Activated naive CD4-positive, alpha-beta T cell treated with anti-CD3 and anti-CD28 coated beads, Interleukin-2, amount 50 U/mL, for 24 hours (primary cell): ENCODE measurements at regions not wholly inside any gene's neighbourhood (a gene's known extent, or its start where the extent isn't known, plus 50 kb on each side); places are given as distances from the start of the nearest gene placed in this dataset.
"Not testable (repeated sequence)": the region's sequence is repeated elsewhere in the genome, so short reads cannot be mapped to it uniquely, and the experiment has no call there.

Experiments
- H3K27ac Mint-ChIP-seq: one replicate; pipeline ENCODE4 v1.8.0; 2021; ENCODE audit warnings: mild to moderate bottlenecking, mixed read lengths
- H3K27me3 Mint-ChIP-seq: one replicate; pipeline ENCODE4 v1.8.0; 2021; ENCODE audit warnings: mixed read lengths
- H3K36me3 Mint-ChIP-seq: one replicate; pipeline ENCODE4 v1.8.0; 2021; ENCODE audit warnings: mixed read lengths
- H3K4me1 Mint-ChIP-seq: one replicate; pipeline ENCODE4 v1.8.0; 2021; ENCODE audit warnings: mixed read lengths
- H3K4me3 Mint-ChIP-seq: one replicate; pipeline ENCODE4 v1.8.0; 2021; ENCODE audit warnings: mild to moderate bottlenecking, mixed read lengths
- H3K9me3 Mint-ChIP-seq: one replicate; pipeline ENCODE4 v1.8.0; 2021; ENCODE audit warnings: mixed read lengths

DNA sequence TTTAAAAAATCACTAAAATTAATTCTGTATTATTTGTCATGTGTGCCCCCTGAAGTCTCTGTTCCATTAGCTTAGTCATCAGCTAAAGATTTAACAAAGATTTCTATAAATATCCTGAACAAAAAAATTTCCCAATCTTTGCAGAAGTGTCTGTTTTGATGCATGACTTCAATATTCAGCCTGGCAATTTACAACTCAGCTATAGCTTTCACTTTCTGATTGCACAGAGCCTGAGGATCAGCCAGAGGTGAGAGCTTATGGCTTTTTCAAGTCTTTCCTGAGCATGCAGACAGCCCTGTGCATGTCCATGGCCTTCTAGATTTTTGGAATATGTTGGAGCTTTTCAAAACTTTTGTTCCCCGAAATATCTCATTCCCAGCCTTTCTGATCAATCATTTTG lies 420.1 kb downstream of the ZNF674 start:
- no peak overlapping the region for H3K27ac Mint-ChIP-seq
- no peaks in the 10 kb centered on the region for H3K9me3 Mint-ChIP-seq
- H3K4me1 Mint-ChIP-seq: peaks cover 9% of the 10 kb centered on the region
- H3K4me3 Mint-ChIP-seq: no peak overlapping the region
- no peaks in the 10 kb centered on the region for H3K36me3 Mint-ChIP-seq
- no peaks in the 10 kb centered on the region for H3K27me3 Mint-ChIP-seq

DNA sequence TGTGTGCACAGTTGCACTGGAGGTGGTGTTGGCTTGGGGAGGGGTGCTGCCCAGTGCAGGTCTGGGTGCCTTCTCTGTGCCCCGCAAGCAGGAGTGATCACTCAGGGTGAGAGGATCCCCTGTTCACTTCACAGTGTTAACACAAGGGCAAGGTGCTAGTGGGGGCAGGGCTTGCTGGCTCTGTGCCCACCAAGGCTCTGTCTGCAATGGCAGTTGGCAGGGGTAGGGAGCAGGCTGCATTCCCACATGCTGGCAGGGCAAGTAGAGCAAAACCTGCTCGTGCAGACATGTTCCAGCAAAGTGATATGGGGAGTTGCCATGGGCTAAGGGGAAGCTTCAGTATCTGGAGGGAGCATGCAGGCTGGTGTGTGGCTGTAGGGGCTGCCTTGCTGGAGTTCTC lies 428.0 kb downstream of the ZNF674 start:
- Mint-ChIP-seq H3K36me3 (no peaks in the 10 kb centered on the region), H3K4me3 (no peak overlapping the region), H3K9me3 (no peaks in the 10 kb centered on the region), H3K27ac (no peak overlapping the region), H3K4me1 (no peaks in the 10 kb centered on the region), H3K27me3 (no peaks in the 10 kb centered on the region)

DNA sequence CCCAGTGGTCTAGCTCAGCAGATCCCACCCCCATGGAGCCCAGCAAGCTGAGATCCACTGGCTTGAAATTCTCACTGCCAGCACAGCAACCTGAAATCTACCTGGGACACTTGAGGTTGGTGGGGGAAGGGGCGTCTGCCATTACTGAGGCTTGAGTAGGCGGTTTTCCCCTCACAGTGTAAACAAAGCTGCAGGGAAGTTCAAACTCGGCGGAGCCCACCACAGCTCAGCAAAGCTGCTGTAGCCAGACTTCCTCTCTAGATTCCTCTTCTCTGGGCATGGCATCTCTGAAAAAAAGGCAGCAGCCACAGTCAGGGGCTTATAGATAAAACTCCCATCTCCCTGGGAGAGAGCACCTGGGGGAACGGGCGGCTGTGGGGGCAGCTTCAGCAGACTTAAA lies 457.9 kb downstream of the ZNF674 start:
- not testable (repeated sequence) for H3K4me3 Mint-ChIP-seq, H3K4me1 Mint-ChIP-seq, H3K27ac Mint-ChIP-seq, H3K36me3 Mint-ChIP-seq, H3K27me3 Mint-ChIP-seq, H3K9me3 Mint-ChIP-seq

DNA sequence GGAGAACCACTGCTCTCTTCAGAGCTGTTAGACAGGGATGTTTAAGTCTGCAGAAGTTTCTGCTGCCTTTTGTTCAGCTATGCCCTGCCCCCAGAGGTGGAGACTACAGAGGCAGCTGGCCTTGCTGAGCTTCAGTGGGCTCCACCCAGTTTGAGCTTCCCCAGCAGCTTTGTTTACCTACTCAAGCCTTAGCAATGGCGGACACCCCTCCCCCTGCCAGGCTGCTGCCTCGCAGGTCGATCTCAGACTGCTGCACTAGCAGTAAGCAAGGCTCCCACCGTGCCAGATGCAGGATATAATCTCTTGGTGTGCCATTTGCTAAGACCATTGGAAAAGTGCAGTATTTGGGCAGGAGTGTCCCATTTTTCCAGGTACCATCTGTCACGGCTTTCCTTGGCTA lies 465.1 kb downstream of the ZNF674 start:
- not testable (repeated sequence) for H3K27me3 Mint-ChIP-seq, H3K9me3 Mint-ChIP-seq, H3K4me1 Mint-ChIP-seq, H3K27ac Mint-ChIP-seq, H3K36me3 Mint-ChIP-seq, H3K4me3 Mint-ChIP-seq

DNA sequence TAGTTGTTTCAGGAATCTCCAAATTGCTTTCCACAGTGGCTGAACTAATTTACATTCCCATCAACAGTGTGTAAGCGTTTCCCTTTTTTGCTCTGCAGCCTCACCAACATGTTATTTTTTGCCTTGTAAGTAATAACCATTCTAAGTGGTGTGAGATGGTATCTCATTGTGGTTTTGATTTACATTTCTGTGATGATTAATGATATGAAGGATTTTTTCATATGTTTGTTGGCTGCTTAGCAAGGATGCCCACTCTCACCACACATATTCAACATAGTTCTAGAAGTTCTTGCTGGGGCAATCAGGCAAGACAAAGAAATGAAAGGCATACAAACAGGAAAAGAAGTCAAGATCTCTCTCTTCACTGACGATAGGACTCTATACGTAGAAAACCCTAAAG lies 472.4 kb downstream of the ZNF674 start:
- Mint-ChIP-seq H3K9me3 (no peaks in the 10 kb centered on the region), H3K27ac (no peak overlapping the region), H3K4me1 (no peaks in the 10 kb centered on the region), H3K27me3 (no peaks in the 10 kb centered on the region), H3K36me3 (no peaks in the 10 kb centered on the region), H3K4me3 (no peak overlapping the region)

DNA sequence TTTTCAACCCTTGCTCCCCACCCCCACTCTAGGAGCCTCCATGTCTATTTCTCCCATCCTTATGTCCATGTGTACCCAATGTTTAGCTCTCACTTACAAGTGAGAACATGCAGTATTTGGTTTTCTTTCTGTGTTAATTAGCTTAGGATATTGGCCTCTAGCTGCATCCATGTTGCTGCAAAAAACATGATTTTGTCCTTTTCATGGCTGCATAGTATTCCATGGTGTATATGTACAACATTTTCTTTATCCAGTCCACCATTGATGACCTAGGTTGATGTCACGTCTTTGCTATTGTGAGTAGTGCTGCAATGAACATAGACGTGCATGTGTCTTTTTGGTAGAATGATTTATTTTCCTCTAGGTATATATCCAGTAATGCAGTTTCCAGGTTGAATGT lies 472.8 kb downstream of the ZNF674 start:
- Mint-ChIP-seq H3K27me3 (no peaks in the 10 kb centered on the region), H3K9me3 (no peaks in the 10 kb centered on the region), H3K4me1 (no peaks in the 10 kb centered on the region), H3K4me3 (no peak overlapping the region), H3K27ac (no peak overlapping the region), H3K36me3 (no peaks in the 10 kb centered on the region)

DNA sequence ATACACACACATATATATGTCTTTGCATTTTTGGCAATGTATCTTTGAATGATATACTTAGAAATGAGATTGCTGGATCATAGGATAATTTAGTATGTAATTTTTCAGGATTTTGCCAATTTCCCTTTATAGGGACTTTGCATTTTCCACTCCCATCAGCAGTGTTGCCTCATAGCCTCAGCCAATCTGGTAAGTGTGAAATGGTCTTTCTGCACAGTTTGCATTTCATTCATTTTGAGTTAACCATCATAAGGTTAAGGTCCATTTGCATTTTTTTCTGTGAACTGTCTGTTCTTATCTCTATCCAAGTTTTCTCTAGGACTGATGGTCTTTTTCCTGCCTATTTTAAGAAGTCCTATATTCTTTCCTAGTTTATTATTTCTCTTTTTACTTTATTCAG lies 474.8 kb downstream of the ZNF674 start:
- no peaks in the 10 kb centered on the region for H3K27me3 Mint-ChIP-seq
- no peaks in the 10 kb centered on the region for H3K9me3 Mint-ChIP-seq

DNA sequence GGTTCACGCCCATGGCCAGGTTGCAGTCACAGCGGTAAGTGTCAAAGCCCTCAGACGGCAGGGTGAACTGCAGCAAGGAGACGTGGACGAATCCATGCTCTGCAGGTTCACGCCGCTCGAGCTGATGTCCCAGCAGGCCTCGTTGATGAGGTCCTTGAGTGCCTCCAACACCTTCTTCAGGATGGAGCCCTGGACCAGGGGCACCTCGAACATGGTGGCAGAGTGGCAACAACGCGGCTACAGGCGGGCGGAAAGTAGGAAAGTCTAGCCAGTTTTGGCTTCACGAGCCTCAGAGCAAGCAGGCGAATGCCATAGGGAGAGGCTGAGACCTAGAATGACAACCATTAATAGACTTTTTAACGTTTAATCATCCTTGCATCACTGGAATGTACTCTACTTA lies 485.9 kb downstream of the ZNF674 start:
- H3K9me3 Mint-ChIP-seq: no peaks in the 10 kb centered on the region
- H3K27ac Mint-ChIP-seq: no peak overlapping the region
- peaks cover 2% of the 10 kb centered on the region for H3K27me3 Mint-ChIP-seq
- H3K4me1 Mint-ChIP-seq: no peaks in the 10 kb centered on the region
- H3K4me3 Mint-ChIP-seq: no peak overlapping the region
- no peaks in the 10 kb centered on the region for H3K36me3 Mint-ChIP-seq

More for the DNA sequence above, 474.8 kb downstream of the ZNF674 start:
- no peak overlapping the region for H3K27ac Mint-ChIP-seq
- no peaks in the 10 kb centered on the region for H3K4me1 Mint-ChIP-seq
- no peaks in the 10 kb centered on the region for H3K36me3 Mint-ChIP-seq
- no peak overlapping the region for H3K4me3 Mint-ChIP-seq

DNA sequence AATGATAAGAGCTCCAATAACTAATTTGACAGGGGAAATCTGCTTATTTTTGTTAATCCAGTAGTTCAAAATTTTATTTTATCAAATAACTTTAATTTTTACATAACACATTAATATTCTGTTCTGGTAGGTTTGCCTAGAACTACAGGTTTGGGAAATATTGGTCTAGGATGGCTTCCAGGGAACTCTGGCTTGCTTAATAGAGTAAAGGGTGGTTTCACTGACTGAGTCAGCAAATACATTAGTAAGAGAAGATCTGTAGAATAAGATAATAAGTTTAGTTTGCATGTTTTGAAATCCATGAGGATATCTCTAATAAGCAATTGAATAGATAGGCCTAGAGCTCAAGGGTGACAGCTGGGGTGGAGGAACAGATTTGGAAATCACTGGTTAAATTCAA lies 500.7 kb downstream of the ZNF674 start:
- H3K4me3 Mint-ChIP-seq: no peak overlapping the region
- peaks cover 16% of the 10 kb centered on the region for H3K9me3 Mint-ChIP-seq
- peaks cover 2% of the 10 kb centered on the region for H3K27me3 Mint-ChIP-seq
- H3K36me3 Mint-ChIP-seq: peaks cover 5% of the 10 kb centered on the region
- H3K27ac Mint-ChIP-seq: no peak overlapping the region
- H3K4me1 Mint-ChIP-seq: peaks cover 5% of the 10 kb centered on the region

DNA sequence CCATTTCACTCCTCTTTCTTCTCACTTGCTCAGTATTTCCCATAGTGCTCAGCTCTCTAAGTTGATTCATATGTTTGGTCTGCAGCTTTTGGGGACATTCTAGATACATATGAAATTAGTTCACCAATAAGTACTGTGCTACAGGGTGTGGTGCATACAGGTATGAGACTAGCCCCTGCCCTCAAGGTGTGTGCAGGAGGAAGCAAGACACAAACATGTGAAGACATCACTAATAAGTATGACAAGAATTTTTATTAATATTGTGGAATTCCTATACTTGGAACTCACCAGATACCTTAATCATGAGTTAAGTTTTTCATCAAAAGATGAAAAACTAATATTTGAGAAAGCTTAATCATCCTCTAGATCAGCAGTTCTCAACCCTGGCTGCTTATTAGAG lies 505.2 kb downstream of the ZNF674 start:
- peaks cover 16% of the 10 kb centered on the region for H3K9me3 Mint-ChIP-seq
- H3K27ac Mint-ChIP-seq: no peak overlapping the region
- peaks cover 5% of the 10 kb centered on the region for H3K36me3 Mint-ChIP-seq
- H3K4me3 Mint-ChIP-seq: no peak overlapping the region
- peaks cover 2% of the 10 kb centered on the region for H3K27me3 Mint-ChIP-seq
- H3K4me1 Mint-ChIP-seq: peaks cover 7% of the 10 kb centered on the region

DNA sequence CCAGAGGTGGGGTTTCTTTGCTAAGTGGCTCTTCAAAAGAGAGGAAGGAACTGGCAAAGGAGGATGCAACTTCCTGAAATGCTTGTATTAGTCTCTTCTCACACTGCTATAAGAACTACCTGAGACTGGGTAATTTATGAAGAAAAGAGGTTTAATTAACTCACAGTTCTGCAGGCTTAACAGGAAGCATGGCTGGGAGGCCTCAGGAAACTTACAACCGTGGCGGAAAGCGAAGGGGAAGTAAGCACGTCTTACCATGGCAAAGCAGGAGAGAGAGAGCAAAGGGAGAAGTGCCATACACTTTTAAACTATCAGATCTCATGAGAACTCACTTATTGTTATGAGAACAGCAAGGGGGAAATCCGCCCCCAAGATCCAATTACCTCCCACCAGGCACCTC lies 505.7 kb downstream of the ZNF674 start:
- no peak overlapping the region for H3K27ac Mint-ChIP-seq
- H3K4me1 Mint-ChIP-seq: peaks cover 7% of the 10 kb centered on the region

DNA sequence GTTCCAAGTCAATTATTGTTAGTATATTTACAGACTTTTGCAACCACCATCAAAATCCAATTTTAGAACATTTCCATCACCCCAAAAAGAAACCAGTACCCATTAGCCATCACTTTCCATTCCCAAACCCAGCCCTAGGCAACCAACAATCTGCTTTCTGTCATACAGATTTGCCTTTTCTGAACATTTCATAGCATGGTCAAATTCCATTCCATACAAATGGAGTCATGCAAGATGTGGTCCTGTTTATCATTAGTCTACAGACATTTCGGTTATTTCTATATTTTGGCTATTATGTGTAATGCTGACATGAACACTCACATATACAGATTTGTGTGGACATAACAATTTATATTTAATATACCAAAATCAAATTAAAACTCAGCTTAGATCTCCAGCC lies 508.7 kb downstream of the ZNF674 start:
- H3K36me3 Mint-ChIP-seq: peaks cover 2% of the 10 kb centered on the region
- H3K9me3 Mint-ChIP-seq: peaks cover 8% of the 10 kb centered on the region
- no peak overlapping the region for H3K4me3 Mint-ChIP-seq
- H3K27me3 Mint-ChIP-seq: peaks cover under 1% of the 10 kb centered on the region
- no peak overlapping the region for H3K27ac Mint-ChIP-seq
- peaks cover 7% of the 10 kb centered on the region for H3K4me1 Mint-ChIP-seq

More for the DNA sequence above, 505.7 kb downstream of the ZNF674 start:
- Mint-ChIP-seq H3K9me3 (peaks cover 16% of the 10 kb centered on the region), H3K36me3 (peaks cover 5% of the 10 kb centered on the region), H3K27me3 (peaks cover 2% of the 10 kb centered on the region), H3K4me3 (no peak overlapping the region)

DNA sequence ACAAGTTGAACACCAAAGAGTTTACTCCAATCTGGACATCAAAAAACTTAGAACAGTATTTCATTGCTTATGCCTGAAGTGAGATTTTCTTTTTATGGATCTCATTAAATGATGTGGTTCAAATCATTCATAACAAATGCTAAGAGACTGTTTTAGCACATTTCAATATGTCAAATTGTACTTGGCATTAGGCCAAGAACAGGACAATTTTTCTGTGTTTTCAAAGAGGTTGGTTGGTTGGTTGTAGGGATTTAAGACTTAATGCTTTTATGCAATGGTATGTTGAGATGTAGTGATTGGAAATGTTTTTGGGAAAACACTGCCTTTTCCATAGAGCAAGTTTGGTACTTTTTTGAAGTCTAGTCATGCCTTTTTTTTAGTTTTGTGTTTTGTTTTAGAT lies 510.4 kb downstream of the ZNF674 start:
- H3K36me3 Mint-ChIP-seq: no peaks in the 10 kb centered on the region
- H3K27me3 Mint-ChIP-seq: no peaks in the 10 kb centered on the region
- H3K27ac Mint-ChIP-seq: no peak overlapping the region
- H3K9me3 Mint-ChIP-seq: no peaks in the 10 kb centered on the region
- H3K4me1 Mint-ChIP-seq: peaks cover 5% of the 10 kb centered on the region
- H3K4me3 Mint-ChIP-seq: no peak overlapping the region

DNA sequence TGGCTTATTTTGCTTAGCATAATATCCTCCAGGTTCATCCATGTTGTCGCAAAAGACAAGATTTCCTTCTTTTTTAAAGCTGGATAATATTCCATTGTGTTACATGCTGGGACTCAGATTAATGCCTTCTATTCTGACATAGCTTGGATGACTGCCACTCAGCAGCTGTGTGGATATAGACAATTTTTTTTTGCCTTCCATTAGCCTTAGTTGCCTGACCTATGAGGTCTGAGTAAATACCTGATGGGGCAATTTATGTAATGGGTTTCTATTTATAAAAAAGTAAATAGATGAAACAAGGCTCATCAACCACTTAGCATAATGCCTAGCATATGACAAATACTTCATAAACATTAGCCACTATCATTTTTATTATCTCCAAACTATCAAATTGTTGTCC lies 515.4 kb downstream of the ZNF674 start:
- H3K27me3 Mint-ChIP-seq: no peaks in the 10 kb centered on the region
- no peak overlapping the region for H3K27ac Mint-ChIP-seq
- H3K4me3 Mint-ChIP-seq: no peak overlapping the region
- H3K9me3 Mint-ChIP-seq: no peaks in the 10 kb centered on the region
- no peaks in the 10 kb centered on the region for H3K36me3 Mint-ChIP-seq
- H3K4me1 Mint-ChIP-seq: no peaks in the 10 kb centered on the region

DNA sequence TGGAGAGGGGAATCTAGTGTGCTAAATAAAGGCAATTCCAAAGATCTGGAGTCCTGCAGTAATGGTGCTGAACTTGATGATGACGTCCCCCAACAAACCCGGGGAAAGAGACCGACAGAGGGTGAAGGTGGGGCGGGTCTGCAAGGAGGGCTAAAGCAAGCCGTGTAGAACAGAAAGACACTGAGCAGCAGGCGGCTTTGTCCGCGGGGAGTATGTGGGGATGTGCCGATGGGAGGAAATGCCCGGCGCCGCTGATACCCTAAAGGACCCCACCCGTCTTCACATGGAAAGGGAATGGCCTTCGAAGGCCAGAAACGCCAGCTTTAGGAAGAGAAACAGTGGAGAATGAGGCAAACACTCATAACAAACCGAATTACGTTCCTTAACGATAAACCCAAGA lies 528.9 kb downstream of the ZNF674 start:
- Mint-ChIP-seq H3K27me3 (no peaks in the 10 kb centered on the region), H3K36me3 (no peaks in the 10 kb centered on the region), H3K4me1 (no peaks in the 10 kb centered on the region), H3K4me3 (no peak overlapping the region), H3K9me3 (no peaks in the 10 kb centered on the region), H3K27ac (no peak overlapping the region)

DNA sequence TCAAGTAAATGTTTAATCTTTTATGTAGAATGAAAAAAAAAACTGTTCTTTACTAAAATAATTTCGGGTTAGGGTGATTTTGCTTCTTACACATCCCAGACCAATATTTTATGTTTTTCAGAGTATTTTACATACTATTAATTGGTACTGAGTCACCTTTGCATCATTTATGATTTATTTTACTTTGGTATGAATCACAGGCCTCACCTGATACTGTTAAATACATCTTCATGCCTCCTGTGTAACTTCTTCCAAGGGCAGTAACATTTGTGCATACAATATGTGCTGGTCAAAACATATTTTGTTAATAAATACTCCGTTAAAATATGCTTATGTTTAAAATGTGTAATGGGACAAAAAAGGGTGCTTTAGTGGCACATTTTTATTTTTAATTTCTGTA lies 529.6 kb downstream of the ZNF674 start:
- Mint-ChIP-seq H3K4me3 (no peak overlapping the region), H3K36me3 (no peaks in the 10 kb centered on the region), H3K4me1 (no peaks in the 10 kb centered on the region), H3K27me3 (no peaks in the 10 kb centered on the region), H3K27ac (no peak overlapping the region), H3K9me3 (no peaks in the 10 kb centered on the region)

DNA sequence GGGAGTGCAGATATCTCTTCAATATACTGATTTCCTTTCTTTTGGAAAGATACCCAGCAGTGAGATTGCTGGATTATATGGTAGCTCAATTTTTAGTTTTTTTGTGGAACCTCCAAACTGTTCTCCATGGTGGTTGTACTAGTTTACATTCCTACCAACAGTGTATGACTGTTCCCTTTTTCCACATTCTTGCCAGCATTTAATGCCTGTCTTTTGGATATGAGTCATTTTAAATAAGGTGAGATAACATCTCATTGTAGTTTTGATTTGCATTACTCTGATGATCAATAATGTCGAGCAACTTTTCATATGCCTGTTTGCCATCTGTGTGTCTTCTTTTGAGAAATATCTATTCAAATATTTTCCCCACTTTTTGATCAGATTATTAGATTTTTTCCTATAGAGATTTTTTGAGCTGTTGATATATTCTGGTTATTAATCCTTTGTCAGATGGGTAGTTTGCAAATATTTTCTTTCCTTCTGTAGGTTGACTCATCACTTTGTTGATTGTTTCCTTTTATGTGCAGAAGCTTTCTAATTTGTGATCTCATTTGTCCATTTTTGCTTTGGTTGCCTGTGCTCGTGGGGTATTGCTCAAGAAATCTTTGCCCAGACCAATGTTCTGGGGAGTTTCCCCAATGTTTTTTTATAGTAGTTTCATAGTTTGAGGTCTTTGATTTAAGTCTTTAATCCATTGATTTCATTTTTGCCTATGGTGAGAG lies 552.7 kb downstream of the ZNF674 start:
- Mint-ChIP-seq H3K9me3 (no peaks in the 10 kb centered on the region), H3K36me3 (no peaks in the 10 kb centered on the region), H3K27me3 (no peaks in the 10 kb centered on the region), H3K4me3 (no peak overlapping the region), H3K27ac (no peak overlapping the region), H3K4me1 (no peaks in the 10 kb centered on the region)
